H1 (cell line): ENCODE measurements at regions not wholly inside any gene's neighbourhood (a gene's known extent, or its start where the extent isn't known, plus 50 kb on each side); places are given as distances from the start of the nearest gene placed in this dataset.

Source experiments
- ATF3 ChIP-seq: IDR thresholded peaks from 2 replicates; pipeline ENCODE4 v1.6.1; 2011; ENCODE audit warnings: low read depth, mild to moderate bottlenecking, low read length; ENCODE audit not compliant: insufficient read depth
- CBX5 ChIP-seq: fragments of 300-800, 300-1000 bp; sonication (generic); IDR thresholded peaks from 2 replicates; pipeline ENCODE4 v1.7.1; 2016; ENCODE audit warnings: antibody characterized with exemption, low read length, low read depth
- CBX8 ChIP-seq: fragments of 300-800, 300-1000 bp; sonication (generic); IDR thresholded peaks from 2 replicates; pipeline ENCODE4 v1.7.1; 2016; ENCODE audit warnings: low read depth, low read length, borderline replicate concordance
- CREB1 ChIP-seq: IDR thresholded peaks from 2 replicates; pipeline ENCODE4 v1.6.1; 2012; ENCODE audit warnings: inconsistent platforms
- CTBP2 ChIP-seq: IDR thresholded peaks from 2 replicates; pipeline ENCODE4 v1.7.0; 2011; ENCODE audit warnings: borderline replicate concordance, mild to moderate bottlenecking, moderate library complexity, mixed read lengths, low read length; ENCODE audit not compliant: insufficient read depth, insufficient read length
- FOSL1 ChIP-seq: IDR thresholded peaks from 2 replicates; pipeline ENCODE4 v1.6.1; 2011; ENCODE audit warnings: mild to moderate bottlenecking, low read depth, low read length, moderate library complexity; ENCODE audit not compliant: insufficient read depth
- GTF2F1 ChIP-seq: IDR thresholded peaks from 2 replicates; pipeline ENCODE4 v1.6.1; 2012; ENCODE audit warnings: low read depth, low read length, improper control_type of control experiment, borderline replicate concordance
- HDAC6 ChIP-seq: IDR thresholded peaks from one replicate; pipeline ENCODE4 v1.7.1; 2012; ENCODE audit warnings: low read depth, mild to moderate bottlenecking, inconsistent platforms, low read length, moderate library complexity
- NANOG ChIP-seq: IDR thresholded peaks from 2 replicates; pipeline ENCODE4 v1.6.1; 2011; ENCODE audit warnings: low read length, low read depth, mild to moderate bottlenecking, inconsistent platforms; ENCODE audit not compliant: insufficient read depth, poor library complexity, severe bottlenecking
- PHF8 ChIP-seq: fragments of 200-600 bp; sonication (generic); conservative IDR thresholded peaks from 2 replicates; pipeline ENCODE4 v1.7.1; 2012; ENCODE audit warnings: low read depth, mild to moderate bottlenecking, inconsistent platforms, low read length, moderate library complexity
- POU5F1 ChIP-seq: IDR thresholded peaks from 2 replicates; pipeline ENCODE4 v1.6.1; 2011; ENCODE audit warnings: low read depth, mild to moderate bottlenecking, low read length, moderate library complexity
- RFX5 ChIP-seq: IDR thresholded peaks from 2 replicates; pipeline ENCODE4 v1.6.1; 2011; ENCODE audit warnings: low read depth, low read length, improper control_type of control experiment, borderline replicate concordance
- SP1 ChIP-seq: IDR thresholded peaks from 2 replicates; pipeline ENCODE4 v1.6.1; 2011; ENCODE audit warnings: low read depth, low read length
- SUZ12 ChIP-seq: fragments of 200-600 bp; sonication (generic); IDR thresholded peaks from 2 replicates; pipeline ENCODE4 v1.6.1; 2012; ENCODE audit warnings: mild to moderate bottlenecking, inconsistent platforms, low read length, moderate library complexity, mixed read lengths
- TAF1 ChIP-seq: IDR thresholded peaks from 2 replicates; pipeline ENCODE4 v1.6.1; 2011; ENCODE audit warnings: mild to moderate bottlenecking, low read depth, low read length
- TBP ChIP-seq: IDR thresholded peaks from 2 replicates; pipeline ENCODE4 v1.6.1; 2011; ENCODE audit warnings: low read depth, low read length, improper control_type of control experiment
- USF2 ChIP-seq: IDR thresholded peaks from 2 replicates; pipeline ENCODE4 v1.6.1; 2011; ENCODE audit warnings: low read length, improper control_type of control experiment
- YY1 ChIP-seq: IDR thresholded peaks from 2 replicates; pipeline ENCODE4 v1.6.1; 2011; ENCODE audit warnings: low read depth, mild to moderate bottlenecking, low read length
- ZNF274 ChIP-seq: IDR thresholded peaks from 2 replicates; pipeline ENCODE4 v1.7.0; 2012; ENCODE audit warnings: low read length, borderline replicate concordance; ENCODE audit errors: extremely low read depth
- TF ChIP-seq, protein P1 (sequence below): IDR thresholded peaks from 2 replicates; pipeline ENCODE4 v1.6.1; 2012; ENCODE audit warnings: low read length, inconsistent platforms

GRCh38 chr14:65334765-65335410 lies 77.6 kb upstream of the FUT8 start (continued):
- TF ChIP-seq ZNF274 = no peak
- 0 out of 2 replicates have a peak, but pooled peaks have one; percentile 7 for TF ChIP-seq POU5F1
- no peak for TF ChIP-seq PHF8
- no peak for TF ChIP-seq USF2
- TF ChIP-seq RFX5 = no peak
- TF ChIP-seq NANOG = peak; percentile 80
- peak; percentile 93 for TF ChIP-seq SP1
- TF ChIP-seq HDAC6 = no peak
- no peak for TF ChIP-seq FOSL1
- no peak for TF ChIP-seq CREB1
- TF ChIP-seq TAF1 = no peak
- TF ChIP-seq SUZ12 = no peak
- TF ChIP-seq CBX5 = no peak
- no peak for TF ChIP-seq ATF3
- TF ChIP-seq, protein P1, sequence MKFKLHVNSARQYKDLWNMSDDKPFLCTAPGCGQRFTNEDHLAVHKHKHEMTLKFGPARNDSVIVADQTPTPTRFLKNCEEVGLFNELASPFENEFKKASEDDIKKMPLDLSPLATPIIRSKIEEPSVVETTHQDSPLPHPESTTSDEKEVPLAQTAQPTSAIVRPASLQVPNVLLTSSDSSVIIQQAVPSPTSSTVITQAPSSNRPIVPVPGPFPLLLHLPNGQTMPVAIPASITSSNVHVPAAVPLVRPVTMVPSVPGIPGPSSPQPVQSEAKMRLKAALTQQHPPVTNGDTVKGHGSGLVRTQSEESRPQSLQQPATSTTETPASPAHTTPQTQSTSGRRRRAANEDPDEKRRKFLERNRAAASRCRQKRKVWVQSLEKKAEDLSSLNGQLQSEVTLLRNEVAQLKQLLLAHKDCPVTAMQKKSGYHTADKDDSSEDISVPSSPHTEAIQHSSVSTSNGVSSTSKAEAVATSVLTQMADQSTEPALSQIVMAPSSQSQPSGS = no peak
- TF ChIP-seq CTBP2 = no peak
- TF ChIP-seq CBX8 = no peak
- no peak for TF ChIP-seq TBP
- no peak for TF ChIP-seq GTF2F1
- peak; percentile 30; the same call in 1 of the 2 replicates for TF ChIP-seq YY1
